Uterus (tissue), 2 donors: ENCODE measurements at regions not wholly inside any gene's neighbourhood (a gene's known extent, or its start where the extent isn't known, plus 50 kb on each side); places are given as distances from the start of the nearest gene placed in this dataset.

ENCODE experiments used
- POLR2A ChIP-seq, 2 donors: fragments of 450-650 bp; IDR thresholded peaks; one replicate each; pipeline ENCODE4 v1.6.1; 2016; ENCODE audit warnings: antibody characterized with exemption in 2 of 2, mild to moderate bottlenecking in 1 of 2, moderate library complexity in 1 of 2
- TF ChIP-seq, protein P1 (sequence below), 4 experiments: fragments of 200-600 bp in 2 of 4; fragments of 450-650 bp in 2 of 4; sonication (generic) in 2 of 4; IDR thresholded peaks; one replicate each; pipeline ENCODE4 v1.5.1; 2016 to 2019; ENCODE audit warnings: antibody characterized with exemption in 4 of 4, mild to moderate bottlenecking in 2 of 4, moderate library complexity in 1 of 4

DNA sequence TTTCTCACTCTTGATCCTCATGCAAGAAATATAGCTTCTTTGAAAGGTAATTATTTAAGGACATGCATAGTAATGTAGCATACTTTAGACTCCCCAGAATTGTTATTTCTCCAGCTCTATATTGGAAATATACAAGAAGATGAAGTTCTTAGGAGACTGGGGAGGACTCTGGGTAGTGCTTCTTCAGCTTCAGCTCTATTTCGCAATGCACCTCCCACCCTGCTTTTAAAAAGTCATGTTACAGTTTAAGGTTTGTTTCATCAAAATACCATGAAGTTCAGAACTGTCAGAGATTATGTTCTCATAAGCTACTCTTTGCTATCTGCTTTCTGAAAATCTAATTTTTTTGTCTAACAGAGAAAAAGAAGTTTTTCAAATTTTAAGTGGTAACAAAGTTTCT lies 586.2 kb upstream of the ADGRL4 start:
- TF ChIP-seq POLR2A (IDR thresholded peaks at IDR 0.05) = no peak
- TF ChIP-seq, protein P1, sequence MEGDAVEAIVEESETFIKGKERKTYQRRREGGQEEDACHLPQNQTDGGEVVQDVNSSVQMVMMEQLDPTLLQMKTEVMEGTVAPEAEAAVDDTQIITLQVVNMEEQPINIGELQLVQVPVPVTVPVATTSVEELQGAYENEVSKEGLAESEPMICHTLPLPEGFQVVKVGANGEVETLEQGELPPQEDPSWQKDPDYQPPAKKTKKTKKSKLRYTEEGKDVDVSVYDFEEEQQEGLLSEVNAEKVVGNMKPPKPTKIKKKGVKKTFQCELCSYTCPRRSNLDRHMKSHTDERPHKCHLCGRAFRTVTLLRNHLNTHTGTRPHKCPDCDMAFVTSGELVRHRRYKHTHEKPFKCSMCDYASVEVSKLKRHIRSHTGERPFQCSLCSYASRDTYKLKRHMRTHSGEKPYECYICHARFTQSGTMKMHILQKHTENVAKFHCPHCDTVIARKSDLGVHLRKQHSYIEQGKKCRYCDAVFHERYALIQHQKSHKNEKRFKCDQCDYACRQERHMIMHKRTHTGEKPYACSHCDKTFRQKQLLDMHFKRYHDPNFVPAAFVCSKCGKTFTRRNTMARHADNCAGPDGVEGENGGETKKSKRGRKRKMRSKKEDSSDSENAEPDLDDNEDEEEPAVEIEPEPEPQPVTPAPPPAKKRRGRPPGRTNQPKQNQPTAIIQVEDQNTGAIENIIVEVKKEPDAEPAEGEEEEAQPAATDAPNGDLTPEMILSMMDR (IDR thresholded peaks at IDR 0.05) = no peak
